ENCODE measurements at regions not wholly inside any gene's neighbourhood (a gene's known extent, or its start where the extent isn't known, plus 50 kb on each side); places are given as distances from the start of the nearest gene placed in this dataset.

DNA sequence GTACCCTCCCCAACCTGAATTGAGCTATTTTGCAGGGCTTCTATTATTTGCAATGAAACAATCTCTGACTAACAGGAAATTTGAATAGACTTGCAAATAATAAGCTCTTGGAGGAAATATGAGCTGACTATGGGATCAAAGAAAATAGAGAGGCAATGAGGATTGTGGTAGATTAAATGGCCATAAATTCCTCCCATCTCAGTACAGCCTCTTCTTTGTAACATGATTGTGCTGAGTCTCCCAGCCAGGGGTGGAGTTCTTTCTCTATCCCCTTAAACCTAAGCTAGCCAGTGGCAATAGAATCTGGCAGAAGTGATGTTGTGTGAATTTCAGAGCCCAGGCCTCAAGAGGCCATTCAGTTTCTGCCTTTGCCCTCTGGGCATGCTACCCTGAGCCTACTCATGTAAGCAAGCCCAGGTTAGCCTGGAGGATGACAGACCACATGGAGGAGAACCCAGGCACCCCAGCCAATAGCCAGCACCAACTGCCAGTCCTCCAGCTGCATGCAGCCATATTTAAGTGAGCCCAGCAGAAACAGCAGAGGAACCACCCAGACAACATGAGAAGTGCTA, 86.8 kb upstream of the TP53I11 start:
- DNase-seq, result no peak

DNA sequence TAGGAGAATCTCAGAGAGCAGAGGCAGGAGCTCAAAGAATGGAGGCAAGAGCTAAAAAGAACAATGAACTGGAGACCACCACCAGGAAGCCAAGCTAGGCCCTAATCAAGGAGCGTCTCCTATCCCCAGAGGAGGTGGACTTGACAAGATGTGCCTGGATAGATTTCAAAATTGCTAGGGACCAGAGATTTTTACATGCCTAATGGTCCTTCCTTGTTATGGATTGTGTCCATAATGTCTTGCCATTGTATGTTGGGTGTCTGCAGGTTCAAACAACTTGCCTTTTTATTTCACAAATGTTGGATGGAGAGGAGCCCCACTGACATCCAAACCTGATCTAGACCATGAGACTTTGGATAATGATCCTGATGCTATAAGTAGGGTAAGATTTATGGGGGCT, 88.2 kb upstream of the TP53I11 start:
- DNase-seq, result no peak

DNA sequence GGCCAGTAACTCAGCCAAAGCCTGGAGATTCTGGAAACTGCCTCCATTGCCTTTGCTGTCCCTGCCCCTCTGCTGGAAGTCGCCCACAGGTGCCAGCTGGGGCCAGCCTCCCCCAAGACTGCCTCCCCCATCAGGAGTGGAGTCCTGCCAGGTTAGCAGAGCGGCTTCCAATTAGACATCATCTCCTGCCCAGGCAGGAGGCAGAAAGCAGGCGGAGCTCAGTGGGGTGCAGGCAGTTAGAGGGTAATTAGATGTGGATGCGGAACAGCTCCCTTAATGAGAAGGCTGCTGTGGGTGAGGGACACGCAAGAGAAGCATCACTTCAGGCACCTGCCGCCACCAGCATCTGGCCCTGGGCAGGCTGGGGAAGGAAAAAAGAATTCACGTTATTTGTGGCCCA, 90.9 kb upstream of the TP53I11 start:
- no peak for DNase-seq

DNA sequence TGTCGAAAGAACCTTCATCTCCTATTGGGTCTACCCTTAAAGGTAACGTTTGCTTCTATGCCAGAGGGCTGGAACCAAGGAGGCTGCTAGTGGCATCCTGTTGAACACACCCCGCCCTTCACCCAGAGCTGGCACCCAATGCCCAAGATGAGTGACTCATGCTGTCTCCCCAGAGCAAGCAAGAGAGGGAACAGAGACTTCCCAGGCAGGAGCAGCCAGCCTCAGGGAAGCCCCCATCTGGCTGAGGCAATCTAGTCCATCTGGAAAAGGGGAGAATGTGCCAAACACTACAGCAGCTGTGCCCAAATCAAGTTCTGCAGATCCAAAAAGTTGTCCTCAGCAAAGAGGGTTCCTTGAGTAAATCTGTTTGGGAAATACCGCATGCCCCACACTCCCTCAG, 91.9 kb upstream of the TP53I11 start:
- DNase-seq, result no peak

DNA sequence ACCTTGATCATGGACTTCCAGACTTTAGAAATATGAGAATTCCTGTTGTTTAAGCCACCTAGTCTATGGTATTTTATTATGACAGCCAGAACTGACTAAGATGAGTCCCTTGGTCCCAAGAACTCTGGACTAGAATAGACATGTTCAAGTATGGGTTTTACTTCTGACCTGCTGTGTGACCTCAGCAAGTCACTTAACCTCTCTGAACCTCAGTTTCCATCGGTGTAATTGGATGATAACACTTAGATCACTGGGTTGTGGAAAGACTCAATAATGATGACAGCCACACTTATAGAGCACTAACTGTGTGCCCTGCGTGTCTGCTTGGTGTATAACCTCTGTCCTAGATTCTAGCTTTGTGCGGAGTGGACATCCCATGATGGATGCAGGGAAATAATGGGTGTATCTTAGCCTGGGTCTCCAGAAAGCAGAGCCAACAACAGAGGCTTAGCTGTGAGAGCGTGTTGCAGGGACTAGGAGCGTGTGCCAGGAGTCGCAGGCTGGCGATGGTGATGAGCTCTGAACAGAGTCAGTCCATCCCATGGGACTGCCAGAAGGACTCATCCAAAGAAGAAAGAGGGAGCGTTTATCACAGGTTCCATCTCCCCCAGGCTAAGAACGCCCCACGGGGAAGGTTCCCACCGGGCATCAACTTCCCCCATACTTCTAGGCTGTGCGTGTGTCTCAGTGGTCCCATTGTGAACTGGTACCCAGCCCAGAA, 93.2 kb upstream of the TP53I11 start:
- DNase-seq, result no peak

DNA sequence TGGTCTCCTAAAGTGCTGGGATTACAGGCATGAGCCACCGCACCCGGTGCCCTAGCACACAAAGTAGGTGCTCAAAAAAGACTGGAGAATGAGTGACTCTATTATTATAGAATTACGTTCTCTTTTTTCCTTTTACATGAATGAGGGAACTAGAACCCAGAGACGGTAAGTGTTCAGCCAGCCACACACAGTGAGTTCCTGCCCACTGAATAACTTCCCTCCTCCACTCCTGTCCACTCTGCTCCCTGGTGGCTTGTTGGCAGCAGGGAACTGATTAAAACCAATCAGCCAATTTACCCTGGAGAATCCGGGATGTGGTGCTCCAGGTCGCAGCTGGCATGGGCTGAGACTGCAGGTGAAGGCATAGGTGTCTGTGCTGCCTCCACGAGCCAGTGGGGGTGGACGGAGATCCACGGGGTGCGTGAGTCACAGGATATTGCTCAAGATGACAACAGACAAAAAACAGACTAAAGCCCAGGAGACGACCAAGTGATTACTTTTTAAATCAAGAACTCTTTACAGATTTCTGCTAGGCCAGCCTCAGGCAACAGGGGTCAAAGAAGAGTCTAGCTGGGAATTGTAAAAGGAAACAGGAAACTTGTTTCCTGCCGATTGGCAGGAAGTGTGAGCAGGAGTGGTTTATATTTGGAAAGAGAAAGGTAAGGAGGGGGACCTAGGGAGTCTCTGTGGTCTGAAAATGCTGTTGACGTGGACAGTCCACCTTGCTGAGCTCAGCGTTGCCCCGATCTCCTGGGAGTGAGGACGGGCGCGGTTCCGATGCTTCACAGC, 95.2 kb upstream of the TP53I11 start:
- DNase-seq, result peak; percentile 16

DNA sequence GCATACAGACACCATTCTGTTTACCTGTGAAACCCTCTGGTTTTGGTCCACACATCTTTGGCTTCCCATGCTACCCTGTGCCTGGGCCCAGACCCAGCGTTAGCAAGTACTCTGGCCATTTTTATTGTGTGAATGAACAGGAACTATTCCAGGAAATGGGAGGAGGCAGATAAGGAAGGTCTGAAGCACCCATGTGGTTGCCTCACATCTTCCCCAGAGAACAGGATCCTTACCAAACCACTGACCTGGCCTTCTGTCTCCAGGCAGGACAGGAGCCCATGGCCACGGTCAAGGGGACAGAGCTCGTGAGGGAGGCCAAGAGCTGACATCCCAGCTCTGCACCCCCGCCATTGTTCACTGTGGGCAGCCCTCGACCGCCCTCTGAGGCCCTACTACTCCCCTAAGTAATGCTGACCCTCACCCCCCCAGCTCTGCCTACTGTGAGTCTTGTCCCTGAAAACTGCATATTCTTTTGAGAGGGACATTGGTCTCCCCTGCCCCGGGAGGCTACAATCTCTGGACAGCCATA, 97.7 kb upstream of the TP53I11 start:
- no peak for DNase-seq

DNA sequence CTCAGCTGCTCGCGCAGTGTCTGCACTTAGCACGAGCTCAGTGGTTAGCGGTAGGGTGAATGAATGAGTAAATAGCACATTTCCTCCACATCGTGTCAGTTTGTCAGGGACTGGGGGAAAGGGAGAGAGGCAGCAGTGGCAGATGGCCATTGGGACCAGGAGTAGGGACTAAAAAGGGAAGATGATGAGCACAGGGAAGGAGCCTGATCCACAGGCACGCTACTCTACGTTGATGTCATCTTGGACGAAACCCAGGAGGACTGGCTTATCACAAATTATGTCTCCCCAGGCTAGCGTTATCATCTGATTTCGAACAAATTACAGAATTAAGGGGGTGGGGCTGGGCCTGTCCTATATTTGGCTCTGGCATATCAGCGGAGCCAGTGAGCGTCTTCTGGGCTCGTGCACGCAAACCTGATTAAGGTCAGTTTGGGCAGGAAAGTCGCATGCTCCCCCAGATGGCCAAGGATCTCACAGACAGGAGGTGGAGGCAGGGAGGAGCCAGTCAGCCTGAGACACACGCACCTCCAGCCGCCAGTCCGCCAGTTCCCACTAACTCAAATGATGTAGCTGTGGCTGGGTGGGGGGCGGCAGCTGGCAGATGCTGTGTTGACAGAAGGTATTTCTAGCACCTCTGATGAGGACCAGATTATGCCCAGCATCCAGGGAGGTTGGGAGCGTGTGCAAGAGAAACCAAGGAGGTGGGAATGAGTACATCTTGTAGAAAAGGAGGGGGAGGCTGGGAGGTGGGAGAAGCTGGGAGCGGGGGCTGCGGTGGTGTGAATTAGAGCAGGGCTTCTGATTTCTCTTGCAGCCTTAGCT, 97.4 kb upstream of the PRDM11 start:
- peak; percentile 20 for DNase-seq

DNA sequence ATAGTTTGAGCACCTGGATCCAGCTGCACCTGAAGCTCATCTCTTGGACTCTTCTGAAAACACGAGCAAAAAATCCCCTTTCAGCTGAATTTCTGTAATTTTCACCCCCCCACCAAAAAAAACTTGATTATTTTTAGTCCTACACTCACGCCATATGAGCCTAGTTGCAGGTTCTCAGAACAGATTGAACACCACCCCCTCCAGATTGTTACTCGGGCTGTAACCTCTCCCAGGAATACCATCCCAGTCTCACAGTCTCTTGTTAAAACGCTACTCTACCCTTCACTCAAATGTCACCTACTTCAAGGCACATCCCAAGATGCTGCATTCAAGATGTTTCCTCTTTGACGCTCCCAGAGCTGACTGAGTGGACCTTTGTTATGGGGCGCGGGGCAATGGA, 96.3 kb upstream of the PRDM11 start:
- DNase-seq, result no peak

DNA sequence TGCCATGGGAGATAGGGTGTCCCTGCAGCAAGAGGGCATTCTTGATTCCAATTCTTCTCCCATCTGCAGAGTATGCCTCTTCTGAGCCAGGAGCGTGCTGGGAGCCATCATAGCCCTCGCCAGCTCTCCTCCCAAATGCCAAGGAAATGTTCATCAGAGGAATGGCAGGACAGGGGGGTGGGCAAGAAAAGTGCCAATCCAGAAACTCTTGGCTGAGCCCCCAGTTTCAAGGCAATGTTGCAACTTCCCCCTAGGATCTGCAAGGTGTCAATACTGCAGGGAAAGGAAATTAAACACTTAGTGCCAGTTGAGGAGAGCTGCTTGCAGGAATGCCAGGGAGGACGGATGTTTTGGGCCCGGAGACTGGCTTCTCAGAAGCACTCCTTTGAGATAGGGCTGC, 94.8 kb upstream of the PRDM11 start:
- no peak for DNase-seq

DNA sequence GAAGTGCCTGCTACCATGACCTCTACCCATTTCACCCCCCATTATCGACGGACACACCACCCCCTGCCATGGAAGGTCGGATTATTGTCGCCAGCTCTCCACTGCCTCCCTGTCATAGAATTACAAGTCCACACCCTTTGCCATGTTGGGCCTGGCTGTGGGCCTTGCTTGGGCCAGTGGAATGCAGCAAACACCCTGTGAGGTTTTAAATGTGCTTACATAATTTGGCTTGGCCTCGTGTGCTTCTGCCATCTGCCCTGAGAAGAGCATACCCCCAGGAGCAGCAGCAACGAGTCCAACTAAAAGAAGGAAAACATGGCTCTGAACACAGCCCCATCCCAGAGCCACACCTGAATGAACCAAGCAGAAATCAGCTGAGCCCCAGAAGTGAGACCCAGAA, 94.1 kb upstream of the PRDM11 start:
- DNase-seq, result no peak

DNA sequence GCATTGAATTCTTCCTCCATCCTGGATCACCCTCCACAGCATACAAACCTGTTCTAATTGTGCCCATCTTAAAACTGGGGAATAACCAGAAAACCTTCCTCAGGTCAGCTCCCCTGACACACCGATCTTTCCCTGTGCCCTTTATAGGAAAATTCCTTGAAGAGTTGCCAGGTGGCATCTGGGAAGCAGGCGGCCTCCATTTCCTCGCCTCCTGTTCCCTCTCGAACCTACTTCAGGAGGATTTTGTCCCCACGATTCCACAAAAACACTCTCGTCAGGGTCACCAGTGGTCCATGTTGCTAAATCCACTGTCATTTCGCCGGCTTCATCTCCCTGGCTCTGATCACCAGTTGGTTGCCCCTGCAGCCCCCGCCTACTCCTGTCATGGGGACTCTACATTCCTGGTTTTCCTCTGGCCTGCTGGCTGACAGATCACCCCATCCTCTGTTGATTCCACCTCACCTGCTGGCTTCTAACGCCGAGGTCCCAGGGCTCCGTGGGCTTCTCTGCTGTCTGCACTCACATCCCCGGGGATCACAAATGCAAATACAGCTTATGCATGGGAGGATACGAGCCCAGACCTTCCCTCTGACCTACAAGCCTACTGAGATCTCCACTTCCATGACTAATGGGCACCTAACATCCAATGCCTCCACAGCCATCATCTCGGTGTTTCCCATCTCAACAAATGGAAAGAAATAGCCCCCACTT, 92.5 kb upstream of the PRDM11 start:
- DNase-seq, result no peak

DNA sequence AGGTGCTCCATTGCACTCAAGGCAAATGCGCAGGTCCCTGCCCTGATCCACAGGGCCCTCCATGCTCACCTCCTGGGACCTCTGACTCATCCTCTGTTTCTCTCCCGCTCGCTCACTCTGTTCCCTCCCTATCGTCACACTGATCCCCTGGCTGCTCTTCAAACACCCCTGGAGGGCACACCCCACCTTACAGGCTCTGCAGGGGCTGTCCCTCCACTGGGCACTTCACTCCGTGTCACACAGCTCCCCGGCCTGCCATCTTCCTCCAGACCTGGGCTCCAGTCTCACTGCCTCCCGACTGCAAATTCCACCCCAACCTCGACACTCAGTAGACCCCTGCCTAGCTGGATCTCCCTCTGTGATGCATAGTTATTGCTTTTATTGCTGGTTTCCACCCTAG, 91.5 kb upstream of the PRDM11 start:
- DNase-seq, result no peak

DNA sequence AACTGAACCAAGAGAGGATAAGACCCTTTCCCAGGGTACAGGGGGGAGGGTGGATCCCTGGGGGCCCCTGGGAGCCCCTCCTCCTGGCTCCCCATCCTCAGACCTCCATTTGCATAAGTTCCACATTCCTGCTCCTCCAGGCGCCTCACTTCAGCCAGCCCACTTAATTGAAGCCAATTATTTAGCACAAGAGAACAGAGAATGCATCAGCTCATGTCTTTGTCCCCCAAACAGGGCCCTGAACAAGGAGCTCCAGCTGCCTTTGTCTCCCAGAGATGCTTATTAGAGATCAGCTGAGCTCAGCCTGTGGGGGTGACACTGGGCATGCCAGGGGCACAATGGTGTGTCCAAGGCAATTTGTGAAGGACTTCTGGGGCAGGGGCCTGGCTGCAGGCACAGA, 89.9 kb upstream of the PRDM11 start:
- no peak for DNase-seq

DNA sequence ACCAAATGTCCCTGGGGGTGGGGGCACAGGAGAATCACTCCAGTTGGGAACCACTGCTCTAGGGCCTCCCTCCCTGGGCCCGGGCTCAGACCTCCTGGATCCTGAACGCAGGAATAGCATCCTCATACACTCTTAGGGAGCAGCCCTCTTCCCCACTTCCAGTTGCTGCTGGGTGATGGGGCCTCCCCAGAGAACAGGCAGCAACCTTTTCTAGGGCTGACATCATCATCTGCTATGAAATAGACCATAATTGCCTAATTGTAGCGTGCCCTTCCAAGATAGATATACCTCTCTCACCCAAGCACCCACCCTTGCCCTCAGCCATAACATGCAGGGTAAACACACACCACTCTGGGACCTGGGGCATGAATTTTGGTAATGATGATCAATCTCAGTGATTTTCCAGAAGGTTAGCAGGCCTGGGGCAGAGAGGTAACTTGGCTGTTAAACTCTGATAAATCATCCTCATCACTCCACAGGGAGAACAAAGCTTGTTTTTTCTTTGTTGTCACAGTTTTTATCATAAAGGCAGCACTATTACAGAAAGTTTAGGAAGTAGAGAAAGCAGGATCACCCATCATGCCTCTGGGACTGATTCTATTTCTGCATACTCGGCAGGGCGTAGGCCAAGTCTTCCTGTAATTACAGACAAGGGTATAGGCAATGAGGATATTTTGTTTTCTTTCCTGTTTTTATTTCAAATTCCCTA, 88.3 kb upstream of the PRDM11 start:
- no peak for DNase-seq

DNA sequence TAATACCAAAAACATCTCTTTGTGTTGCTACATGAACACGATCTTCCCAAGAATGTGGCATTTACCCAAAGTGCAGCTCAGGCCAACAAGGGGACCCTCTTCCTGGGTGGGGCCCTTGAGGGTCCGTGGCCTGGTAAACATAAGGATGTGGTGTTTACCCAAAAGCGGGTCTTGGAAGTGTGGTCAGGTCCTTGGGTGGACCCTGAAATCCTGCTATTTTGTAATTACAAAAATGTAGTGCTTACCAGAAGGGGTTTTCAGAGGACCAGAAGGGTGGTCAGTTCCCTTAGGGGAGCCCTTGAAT, 87.8 kb upstream of the PRDM11 start:
- no peak for DNase-seq

DNA sequence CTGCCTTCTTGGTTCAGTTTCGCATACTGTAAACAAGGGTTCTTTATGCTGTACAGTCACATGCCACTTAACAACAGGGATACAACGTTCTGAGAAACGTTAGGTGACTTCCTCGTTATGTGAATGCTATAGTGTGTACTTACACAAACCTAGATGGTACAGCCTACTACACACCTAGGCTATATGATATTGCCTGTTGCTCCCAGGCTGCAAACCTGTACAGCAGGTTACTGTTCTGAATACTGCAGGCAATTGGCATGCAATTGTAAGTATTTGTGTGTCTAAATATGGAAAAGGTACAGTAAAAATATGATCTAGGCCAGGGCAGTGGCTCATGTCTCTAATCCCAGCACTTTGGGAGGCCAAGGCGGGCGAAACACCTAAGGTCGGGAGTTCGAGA, 85.7 kb upstream of the PRDM11 start:
- no peak for DNase-seq

DNA sequence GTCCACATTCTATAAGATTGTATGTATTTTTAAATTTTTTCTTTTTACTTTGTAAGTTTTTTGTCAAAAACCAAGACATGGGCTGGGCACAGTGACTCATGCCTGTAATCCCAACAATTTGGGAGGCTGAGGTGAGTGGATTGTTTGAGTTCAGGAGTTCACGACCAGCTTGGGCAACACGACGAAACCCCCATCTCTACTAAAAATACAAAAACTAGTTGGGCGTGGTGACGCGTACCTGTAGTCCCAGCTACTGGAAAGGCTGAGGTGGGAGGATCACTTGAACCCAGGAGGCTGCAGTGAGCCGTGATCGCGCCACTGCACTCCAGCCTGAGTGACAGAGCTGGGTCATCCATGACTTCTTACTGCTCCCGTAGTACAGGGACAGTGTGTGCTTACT, 84.8 kb upstream of the PRDM11 start:
- DNase-seq, result no peak

DNA sequence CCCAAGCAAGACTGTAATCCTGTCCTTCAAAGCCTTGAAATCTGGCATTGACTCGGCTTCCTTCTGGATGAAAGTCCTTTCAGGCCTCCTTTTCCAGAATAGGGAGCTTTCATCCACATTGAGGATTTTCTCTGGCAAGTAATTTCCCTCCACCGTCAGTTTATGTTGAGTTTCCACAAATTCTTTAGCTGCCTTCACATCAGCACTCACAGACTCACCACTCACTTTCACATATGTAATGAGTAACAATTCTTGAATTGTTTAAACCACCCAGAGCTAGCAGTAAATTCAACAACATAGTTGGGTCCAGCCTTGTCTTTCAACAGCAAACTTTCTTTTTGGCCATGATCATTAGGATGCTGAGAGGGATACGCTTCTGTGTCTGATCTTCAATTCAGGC, 84.3 kb upstream of the PRDM11 start:
- DNase-seq, result no peak

DNA sequence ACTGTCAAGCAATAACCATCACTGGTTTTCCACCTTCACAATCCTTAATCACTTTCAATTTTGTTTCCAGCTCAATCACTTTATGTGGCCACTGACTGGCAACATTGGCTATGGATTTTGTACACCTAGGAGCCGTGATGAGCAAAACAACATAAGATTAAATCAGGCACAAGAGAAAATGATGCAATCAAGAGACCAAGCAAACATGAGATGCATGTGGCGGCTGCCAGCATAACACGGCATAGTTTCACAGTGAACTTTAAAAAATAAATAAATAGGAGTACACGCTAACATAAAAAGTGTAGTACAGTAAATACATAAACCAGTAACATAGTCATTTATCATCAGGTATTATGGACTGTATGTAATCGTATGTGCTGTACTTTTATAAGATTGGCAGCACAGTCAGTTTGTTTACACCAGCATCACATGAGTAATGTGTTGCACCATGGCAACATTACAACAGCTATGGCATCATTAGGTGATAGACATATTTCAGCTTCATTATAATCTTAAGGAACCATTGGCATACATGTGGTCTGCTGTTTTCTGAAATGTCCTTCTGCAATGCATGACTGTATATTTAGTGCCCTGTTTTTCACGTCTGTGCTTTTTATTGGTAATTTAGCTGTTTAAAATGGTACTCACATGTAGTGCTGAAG, 83.3 kb upstream of the PRDM11 start:
- no peak for DNase-seq

DNA sequence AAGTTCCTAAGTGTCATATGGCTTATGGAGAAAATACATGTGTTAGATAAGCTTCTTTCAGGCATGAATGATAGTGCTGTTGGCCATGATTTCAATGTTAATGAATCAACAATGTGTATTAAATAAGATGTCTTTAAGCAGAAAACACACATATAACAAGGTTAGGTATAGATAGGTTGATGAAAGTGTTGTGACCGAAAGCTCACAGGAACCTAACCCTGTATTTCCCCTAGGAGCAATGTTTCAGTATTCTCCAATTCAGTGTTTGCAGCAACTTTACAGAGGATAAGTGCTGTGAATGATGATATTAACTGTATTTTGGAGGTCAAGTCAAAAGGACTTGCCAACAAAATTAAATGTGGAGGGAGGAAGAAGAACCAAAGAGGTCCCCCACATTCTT, 82.8 kb upstream of the PRDM11 start:
- DNase-seq, result no peak
